Osteoblast (primary cell): ENCODE measurements at regions not wholly inside any gene's neighbourhood (a gene's known extent, or its start where the extent isn't known, plus 50 kb on each side); places are given as distances from the start of the nearest gene placed in this dataset.

Experiments used
- DNase-seq: peaks from one replicate; pipeline ENCODE4 v3.0.0; 2011; ENCODE audit warnings: low spot score, mixed read lengths; ENCODE audit not compliant: insufficient read length; ENCODE audit errors: missing footprints
- H2AFZ ChIP-seq: 2 replicates; pipeline ENCODE4 v1.6.0; 2011; ENCODE audit warnings: mild to moderate bottlenecking, low read length
- H3K27ac ChIP-seq: 2 replicates; pipeline ENCODE4 v1.5.1; 2011; ENCODE audit warnings: mild to moderate bottlenecking, low read depth, low read length, moderate library complexity
- H3K27me3 ChIP-seq: 2 replicates; pipeline ENCODE4 v1.6.0; 2012; ENCODE audit warnings: mild to moderate bottlenecking, control low read depth, inconsistent platforms, low read length, moderate library complexity; ENCODE audit not compliant: insufficient read depth
- H3K36me3 ChIP-seq: 2 replicates; pipeline ENCODE4 v1.5.1; 2011; ENCODE audit warnings: mild to moderate bottlenecking, low read length, control low read depth, moderate library complexity; ENCODE audit not compliant: insufficient read depth
- H3K4me1 ChIP-seq: 2 replicates; pipeline ENCODE4 v1.5.1; 2011; ENCODE audit warnings: mild to moderate bottlenecking, low read length, control low read depth, moderate library complexity; ENCODE audit not compliant: insufficient read depth
- H3K4me2 ChIP-seq: 2 replicates; pipeline ENCODE4 v1.6.0; 2011; ENCODE audit warnings: mild to moderate bottlenecking, low read length; ENCODE audit not compliant: insufficient read depth
- H3K4me3 ChIP-seq: fragments of 200-600 bp; sonication (generic); 3 replicates; pipeline ENCODE4 v1.5.1; 2012; ENCODE audit warnings: mild to moderate bottlenecking, low read length, inconsistent platforms; ENCODE audit not compliant: insufficient read depth
- H3K79me2 ChIP-seq: 2 replicates; pipeline ENCODE4 v1.6.0; 2012; ENCODE audit warnings: mild to moderate bottlenecking, low read length, control low read depth, inconsistent platforms; ENCODE audit not compliant: insufficient read depth
- H3K9me3 ChIP-seq: 2 replicates; pipeline ENCODE4 v1.5.1; 2011; ENCODE audit warnings: low read depth, low read length, control low read depth
- H4K20me1 ChIP-seq: 2 replicates; pipeline ENCODE4 v1.6.0; 2012; ENCODE audit warnings: mild to moderate bottlenecking, low read length, control low read depth; ENCODE audit not compliant: insufficient read depth
- TF ChIP-seq, protein P1 (sequence below): IDR thresholded peaks from 2 replicates; pipeline ENCODE4 v1.5.1; 2011; ENCODE audit warnings: mild to moderate bottlenecking, low read depth, low read length, moderate library complexity; ENCODE audit errors: extremely low read depth

DNA sequence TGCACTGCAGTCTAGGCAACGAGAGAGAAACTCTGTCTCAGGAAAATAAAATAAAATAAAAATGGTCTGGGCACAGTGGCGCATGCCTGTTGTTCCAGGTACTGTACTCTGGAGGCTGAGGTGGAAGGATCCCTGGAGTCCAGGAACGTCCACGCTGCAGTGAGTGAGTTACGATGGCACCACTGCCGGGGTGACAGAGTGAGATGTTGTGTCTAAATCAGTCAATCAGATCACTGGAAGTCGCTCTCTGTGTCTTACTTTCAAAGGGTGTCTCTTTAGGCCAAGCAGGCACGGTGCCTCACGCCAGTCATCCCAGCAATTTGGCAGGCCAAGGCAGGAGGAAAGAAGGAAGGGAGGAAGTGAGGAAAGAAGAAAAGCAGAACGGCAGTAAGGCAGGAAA, 112.2 kb upstream of the ANKRD30BL start:
- TF ChIP-seq, protein P1, sequence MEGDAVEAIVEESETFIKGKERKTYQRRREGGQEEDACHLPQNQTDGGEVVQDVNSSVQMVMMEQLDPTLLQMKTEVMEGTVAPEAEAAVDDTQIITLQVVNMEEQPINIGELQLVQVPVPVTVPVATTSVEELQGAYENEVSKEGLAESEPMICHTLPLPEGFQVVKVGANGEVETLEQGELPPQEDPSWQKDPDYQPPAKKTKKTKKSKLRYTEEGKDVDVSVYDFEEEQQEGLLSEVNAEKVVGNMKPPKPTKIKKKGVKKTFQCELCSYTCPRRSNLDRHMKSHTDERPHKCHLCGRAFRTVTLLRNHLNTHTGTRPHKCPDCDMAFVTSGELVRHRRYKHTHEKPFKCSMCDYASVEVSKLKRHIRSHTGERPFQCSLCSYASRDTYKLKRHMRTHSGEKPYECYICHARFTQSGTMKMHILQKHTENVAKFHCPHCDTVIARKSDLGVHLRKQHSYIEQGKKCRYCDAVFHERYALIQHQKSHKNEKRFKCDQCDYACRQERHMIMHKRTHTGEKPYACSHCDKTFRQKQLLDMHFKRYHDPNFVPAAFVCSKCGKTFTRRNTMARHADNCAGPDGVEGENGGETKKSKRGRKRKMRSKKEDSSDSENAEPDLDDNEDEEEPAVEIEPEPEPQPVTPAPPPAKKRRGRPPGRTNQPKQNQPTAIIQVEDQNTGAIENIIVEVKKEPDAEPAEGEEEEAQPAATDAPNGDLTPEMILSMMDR = no peak
- no peak overlapping the region for H3K4me3 ChIP-seq
- H3K9me3 ChIP-seq = peaks cover under 1% of the 10 kb centered on the region
- H3K27me3 ChIP-seq = no peaks in the 10 kb centered on the region
- H4K20me1 ChIP-seq = no peaks in the 10 kb centered on the region
- H3K27ac ChIP-seq = no peak overlapping the region
- H3K36me3 ChIP-seq = no peaks in the 10 kb centered on the region
- DNase-seq = no peak
- H2AFZ ChIP-seq = no peak overlapping the region
- H3K4me2 ChIP-seq = no peak overlapping the region
- H3K4me1 ChIP-seq = no peaks in the 10 kb centered on the region
- H3K79me2 ChIP-seq = no peaks in the 10 kb centered on the region

DNA sequence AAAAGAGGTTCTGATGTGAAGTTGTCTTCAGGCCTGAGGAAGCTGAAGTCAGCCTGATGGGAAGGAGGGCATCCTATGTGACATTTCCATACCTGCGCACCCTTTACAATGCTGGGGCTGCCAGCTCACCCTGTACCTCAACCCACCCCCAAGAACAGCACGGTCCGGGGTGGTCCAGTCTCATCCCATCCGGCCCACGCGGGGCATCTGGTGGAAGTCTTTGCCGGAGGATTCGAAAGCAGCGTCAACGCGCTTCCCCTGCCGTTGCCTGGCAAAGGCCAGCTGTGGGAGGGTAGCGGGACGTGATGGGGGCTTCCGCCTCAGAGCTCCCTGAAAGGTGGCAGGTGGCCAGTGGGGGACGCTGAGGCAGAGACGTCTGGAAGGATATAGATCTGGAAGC, 113.6 kb upstream of the ANKRD30BL start:
- no peak overlapping the region for H3K27ac ChIP-seq
- TF ChIP-seq, protein P1 = no peak

DNA sequence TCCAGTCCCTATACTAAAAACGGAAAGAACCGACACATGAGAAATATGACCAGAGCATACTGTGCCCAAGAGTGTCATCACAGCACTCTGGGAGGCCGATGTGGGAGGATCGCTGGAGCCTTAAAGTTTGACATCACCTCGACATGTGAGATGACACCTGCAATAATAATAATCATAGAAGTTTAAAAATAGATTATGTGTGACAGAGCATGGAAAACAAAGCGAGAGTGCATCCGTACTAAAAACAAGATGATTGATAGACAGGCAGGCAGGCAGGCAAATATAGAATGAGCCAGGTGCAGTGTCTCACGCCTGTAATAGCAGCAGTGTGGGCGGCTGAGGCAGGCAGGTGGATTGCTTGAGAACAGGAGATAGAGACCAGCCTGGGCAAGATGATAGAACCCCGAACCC, 114.8 kb upstream of the ANKRD30BL start:
- Histone ChIP-seq H2AFZ (no peak overlapping the region), H4K20me1 (no peaks in the 10 kb centered on the region), H3K4me1 (no peaks in the 10 kb centered on the region), H3K27ac (no peak overlapping the region), H3K9me3 (peaks cover 2% of the 10 kb centered on the region), H3K27me3 (no peaks in the 10 kb centered on the region), H3K4me3 (no peak overlapping the region), H3K4me2 (no peak overlapping the region), H3K79me2 (no peaks in the 10 kb centered on the region), H3K36me3 (no peaks in the 10 kb centered on the region)
- TF ChIP-seq, protein P1 = no peak
- DNase-seq = no peak

More for the DNA sequence above, 113.6 kb upstream of the ANKRD30BL start:
- H3K4me1 ChIP-seq = no peaks in the 10 kb centered on the region
- H3K36me3 ChIP-seq = no peaks in the 10 kb centered on the region
- H2AFZ ChIP-seq = no peak overlapping the region
- no peak for DNase-seq
- H3K9me3 ChIP-seq = peaks cover 2% of the 10 kb centered on the region
- H3K4me3 ChIP-seq = no peak overlapping the region
- H3K27me3 ChIP-seq = no peaks in the 10 kb centered on the region
- H4K20me1 ChIP-seq = no peaks in the 10 kb centered on the region
- no peak overlapping the region for H3K4me2 ChIP-seq
- no peaks in the 10 kb centered on the region for H3K79me2 ChIP-seq

DNA sequence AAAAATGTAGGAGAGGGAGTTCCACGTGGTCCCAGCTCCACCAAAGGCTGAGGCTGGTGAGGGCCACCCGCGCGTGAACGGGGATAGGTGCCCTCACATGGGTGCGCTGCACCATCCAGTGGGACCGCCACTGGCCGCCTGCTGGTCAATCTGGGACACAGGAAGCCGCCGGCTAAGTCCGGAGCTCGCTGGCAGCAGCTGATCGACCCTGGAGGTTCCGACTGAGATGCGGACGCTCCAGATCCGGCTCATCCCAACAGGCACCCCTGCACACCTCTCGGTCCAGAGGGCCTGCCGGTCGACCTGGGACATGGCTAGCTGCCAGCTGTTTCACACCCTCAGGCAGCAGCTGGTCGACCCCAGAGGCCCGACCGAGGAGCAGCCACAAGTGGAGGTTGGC, 116.5 kb upstream of the ANKRD30BL start:
- H3K27ac ChIP-seq = no peak overlapping the region
- H4K20me1 ChIP-seq = no peaks in the 10 kb centered on the region
- no peak overlapping the region for H3K4me3 ChIP-seq
- no peaks in the 10 kb centered on the region for H3K27me3 ChIP-seq
- H3K4me2 ChIP-seq = no peak overlapping the region
- H3K9me3 ChIP-seq = peaks cover 2% of the 10 kb centered on the region
- no peak overlapping the region for H2AFZ ChIP-seq
- TF ChIP-seq, protein P1 = no peak
- H3K79me2 ChIP-seq = no peaks in the 10 kb centered on the region
- no peaks in the 10 kb centered on the region for H3K4me1 ChIP-seq
- no peaks in the 10 kb centered on the region for H3K36me3 ChIP-seq
- no peak for DNase-seq
